ENCODE measurements at regions not wholly inside any gene's neighbourhood (a gene's known extent, or its start where the extent isn't known, plus 50 kb on each side); places are given as distances from the start of the nearest gene placed in this dataset.

DNA sequence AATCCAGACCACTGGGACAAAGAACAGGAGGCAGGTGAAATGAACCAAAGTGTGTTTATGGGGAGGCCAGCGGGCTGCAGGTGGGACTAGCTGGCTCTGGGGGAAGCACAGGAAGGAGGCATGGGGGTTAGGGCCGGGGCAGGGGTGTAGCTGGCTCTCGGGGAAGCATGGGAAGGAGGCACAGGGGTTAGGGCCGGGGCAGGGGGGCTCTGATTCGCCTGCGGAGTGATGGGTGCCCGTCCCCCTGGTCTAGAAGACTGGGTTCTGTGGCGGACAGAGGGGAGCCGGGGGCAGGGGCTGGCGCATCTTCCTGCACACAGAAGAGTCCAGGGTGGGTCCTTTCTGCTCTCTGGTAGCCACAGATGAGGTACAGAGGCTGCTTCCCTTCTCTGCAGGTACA lies 310.3 kb downstream of the TMEM121 start:
- ATAC-seq (ENCODE audit: poor library complexity) (no peak), DNase-seq (peak; percentile 17)
- intact Hi-C loops (cut with DNase I) = no loop called here

DNA sequence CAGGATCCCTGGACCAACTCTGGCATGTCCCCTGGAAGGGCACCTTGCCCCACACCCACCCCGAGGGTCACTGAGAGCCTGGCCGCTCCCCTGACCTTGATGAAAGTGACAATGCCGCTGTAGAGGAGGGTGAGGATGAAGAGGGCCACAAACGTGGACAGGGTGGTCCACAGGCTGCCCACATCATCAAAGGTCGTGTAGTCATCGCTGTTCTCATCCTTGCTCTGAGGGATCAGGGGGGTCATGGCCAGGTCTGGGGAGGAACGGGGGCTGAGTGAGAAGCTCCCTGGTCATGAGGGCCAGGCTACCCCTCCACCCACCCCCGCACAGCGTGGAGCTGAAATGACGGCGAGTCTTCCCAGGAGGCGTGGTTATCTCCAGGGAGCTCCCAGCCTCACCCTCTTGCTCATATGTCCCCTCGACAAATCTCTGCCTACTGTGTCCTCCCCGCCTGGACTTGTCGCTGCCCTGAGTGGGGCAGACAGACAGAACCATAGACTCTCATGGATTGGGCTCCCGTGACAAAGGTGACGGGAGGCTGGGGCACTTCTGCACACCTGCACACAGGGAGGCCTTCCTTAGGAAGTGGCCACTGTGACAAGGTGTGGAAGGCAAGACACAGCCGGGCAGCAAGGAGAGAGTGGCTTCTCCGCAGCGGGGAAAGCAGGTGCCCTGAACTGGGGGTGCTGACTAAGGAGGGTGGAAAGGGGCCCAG lies 311.1 kb downstream of the TMEM121 start:
- intact Hi-C loops (cut with DNase I) = no loop called here
- ATAC-seq (ENCODE audit: poor library complexity) (no peak), DNase-seq (no peak)

DNA sequence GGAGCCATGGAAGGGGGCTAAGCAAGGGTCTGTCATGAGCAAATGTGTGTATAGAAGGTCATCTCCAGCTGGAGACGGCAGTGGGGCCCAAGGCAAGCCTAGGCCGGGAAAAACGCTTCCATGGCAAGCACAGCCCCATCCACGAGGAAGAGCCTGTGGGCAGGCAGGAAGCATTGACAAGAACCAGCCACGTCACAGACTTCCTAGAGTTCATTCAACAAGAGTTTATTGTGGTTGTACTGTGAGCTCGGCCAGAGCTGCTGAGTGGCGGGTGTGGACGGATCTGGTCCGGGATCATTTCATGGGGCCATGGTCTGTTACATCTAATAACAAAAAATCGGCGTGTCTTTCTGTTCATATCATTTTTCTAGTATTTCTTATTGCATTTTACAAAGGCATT lies 311.7 kb downstream of the TMEM121 start:
- ATAC-seq (ENCODE audit: poor library complexity) = no peak
- intact Hi-C loops (cut with DNase I) = no loop called here
- DNase-seq = no peak

DNA sequence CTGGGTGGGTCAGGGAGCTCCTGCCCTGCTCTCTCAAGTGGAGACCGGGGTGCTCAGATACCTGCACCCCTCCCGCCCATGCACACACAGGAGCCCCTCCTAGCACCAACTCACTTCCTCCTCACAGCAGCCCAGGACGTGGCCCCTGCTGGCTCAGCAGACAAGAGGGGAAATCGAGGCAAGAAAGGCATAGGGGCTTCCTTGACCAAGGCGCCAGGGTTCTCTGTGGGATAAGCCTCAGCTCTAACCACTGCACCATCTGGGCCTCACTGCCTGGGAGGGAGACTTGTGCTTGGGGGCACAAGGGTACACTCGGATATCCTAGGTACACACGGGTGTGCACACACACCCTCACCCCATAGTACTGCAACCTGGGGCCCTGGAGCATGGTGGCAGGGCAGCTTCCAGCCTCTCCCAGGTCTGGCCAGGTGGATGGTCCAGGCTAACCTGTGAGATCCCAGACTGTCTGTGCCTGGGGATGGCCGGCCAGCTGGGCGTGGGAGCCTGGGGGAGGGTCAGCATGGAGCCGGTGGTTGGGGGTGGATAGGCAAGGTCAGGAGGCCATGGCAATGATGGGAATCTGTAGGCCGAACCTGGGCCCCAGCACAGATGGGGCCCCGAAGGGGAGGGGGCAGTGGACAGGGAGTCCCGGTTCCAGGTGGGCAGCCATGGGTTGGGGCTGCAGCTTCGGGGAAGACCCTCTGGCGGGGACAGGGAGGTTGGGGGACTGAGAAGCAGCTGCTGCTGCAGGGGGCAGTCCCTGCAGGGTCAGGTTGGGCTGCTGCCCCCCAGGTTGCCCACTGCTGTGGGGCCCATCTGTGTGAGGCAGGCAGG lies 312.4 kb downstream of the TMEM121 start:
- ATAC-seq (ENCODE audit: poor library complexity) (no peak), DNase-seq (no peak)
- intact Hi-C loops (cut with DNase I) = no loop called here

DNA sequence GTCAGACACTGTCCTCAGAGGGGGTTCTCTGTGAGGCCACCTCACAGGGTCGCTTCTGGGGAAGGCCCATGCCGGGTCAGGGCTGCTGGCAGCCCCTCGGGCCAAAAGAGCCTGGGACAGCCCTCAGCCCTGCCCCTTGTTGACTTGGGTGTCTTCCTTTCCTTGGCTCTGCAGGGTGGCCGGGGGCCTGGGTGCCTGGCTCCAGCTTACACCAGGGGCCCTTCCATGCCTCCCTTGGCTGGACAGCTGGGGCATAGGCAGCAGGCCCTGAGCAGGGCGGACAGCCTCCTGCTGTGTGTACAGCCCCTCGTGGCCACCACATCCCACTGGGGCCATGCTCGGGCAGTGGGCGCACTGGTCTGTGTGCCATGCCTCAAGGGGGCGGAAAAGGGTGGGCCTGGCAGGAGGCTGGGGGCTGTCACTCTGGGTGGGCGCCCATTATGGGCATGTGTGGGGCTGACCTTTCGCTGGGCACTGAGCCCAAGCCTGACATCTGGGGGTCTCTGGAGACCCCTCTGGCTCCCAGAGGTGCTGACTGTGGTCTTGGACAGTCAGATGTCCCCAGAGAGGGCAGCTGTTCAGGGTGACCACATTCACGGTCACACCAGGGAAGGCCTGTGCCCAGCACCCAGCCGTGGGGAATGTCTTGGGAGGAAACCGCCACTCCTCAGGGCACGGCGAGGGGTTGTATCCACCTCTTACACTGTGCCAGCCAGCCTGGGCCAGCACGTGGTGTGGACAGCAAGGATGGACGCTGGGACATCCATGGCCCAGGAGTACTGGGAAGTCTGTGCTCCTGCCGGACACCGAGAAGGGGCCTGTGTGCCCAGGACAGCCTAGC lies 313.3 kb downstream of the TMEM121 start:
- intact Hi-C loops (cut with DNase I) = no loop called here
- peak; percentile 35 for DNase-seq
- no peak for ATAC-seq (ENCODE audit: poor library complexity)

DNA sequence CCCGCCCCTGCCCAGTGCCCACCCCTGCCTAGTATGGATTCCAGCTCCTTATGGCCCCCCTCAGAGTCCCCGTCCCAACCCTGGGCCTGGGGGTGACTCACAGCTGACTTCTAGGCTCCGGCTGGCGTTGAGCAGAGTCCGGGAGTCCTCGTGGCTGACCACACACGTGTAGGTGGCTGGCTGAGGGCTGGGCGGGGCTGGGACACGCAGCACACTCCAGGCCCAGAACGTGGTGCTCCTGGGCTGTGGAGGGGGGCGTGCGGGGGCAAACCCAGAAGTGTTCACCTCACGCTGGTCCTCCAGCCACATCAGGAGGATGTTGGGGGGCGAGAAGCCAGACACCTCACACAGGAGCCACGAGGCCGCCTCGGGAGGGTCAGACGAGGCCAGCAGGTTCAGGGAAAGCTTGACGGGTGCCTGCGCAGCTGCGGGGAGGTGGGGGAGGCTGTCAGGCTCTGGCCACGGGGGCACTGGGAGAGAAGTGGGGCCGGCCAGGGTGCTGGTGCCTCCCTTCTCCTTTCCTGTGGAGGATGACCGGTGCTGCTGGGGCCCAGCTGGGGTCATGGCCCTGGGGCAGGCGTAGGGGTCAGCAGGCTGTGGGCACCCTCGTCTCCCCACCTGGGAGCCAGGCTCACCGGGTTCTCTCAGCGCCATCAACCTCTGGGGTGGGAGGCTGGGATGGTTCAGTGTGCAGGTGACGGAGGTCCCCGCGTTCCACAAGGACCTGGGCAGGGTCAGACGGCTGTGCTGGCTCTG lies 314.1 kb downstream of the TMEM121 start:
- DNase-seq (peak; percentile 24), ATAC-seq (ENCODE audit: poor library complexity) (no peak)

DNA sequence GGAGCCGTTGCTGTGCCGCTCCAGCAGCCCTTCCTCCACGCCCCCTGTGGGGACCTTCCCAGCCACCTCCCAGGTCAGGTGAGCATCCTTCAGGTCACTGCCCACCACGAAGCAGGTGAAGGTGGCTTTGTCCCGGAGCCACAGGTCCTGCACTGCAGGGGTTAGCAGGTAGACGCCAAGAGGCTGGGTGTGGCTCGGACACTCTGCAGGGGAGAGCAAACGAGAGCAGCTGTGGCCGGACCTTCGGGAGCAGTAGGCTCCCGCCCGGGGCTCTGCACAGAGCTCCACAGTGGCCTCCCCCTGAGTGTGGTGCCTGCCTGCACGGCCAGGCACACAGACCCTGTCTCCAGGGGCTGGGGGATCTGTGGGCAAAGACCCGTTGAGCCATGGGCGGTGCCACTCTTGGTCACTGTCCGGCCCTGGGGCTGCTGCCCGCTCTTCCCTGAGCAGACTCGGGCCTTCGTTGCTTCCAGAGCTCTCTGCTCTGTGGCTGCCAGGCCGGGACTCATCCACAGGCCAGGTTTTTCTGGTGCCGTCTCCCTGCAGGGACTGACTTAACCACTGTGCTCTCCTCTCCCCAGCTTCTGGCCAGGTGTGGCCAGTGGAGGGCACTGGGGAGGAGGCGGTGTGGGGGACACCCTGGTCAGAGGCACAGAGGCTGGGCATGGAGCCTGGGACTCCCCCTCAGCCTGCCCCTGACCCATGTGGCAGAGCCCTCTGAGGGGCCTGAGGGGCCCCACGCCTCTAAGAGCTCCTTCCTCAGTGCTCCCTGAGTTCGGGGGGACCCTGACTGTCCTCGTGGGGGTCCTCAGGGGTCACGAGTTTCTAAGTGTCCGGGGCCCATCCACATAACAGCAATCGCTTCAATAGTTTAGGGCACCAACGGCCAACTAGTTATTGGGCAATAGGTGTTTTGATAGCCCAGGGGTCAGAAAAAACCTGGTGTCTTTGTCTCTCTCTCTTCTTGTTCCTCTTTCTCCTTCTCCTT lies 314.9 kb downstream of the TMEM121 start:
- intact Hi-C loops (cut with DNase I) = no loop called here
- ATAC-seq (ENCODE audit: poor library complexity) (no peak), DNase-seq (peak; percentile 23)

More for the DNA sequence above, 314.1 kb downstream of the TMEM121 start:
- intact Hi-C loops (cut with DNase I) = no loop called here

DNA sequence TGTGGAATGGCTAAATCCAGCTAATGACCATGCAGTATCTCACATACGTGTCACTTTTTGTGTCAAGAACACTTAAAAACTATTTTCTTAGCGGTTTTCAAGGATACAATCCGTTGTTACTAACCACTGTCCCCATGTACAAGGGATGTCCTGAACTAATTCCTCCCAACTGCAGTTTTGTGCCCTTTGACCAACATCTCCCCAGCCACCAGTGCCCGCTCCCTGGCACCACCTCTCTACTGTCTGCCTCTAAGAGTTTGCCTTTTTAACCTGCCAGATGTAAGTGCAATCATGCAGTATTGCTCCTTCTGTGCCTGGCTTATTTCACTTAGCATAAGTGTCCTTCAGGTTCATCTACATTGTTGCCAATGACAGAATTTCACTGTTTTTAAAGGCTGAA lies 315.7 kb downstream of the TMEM121 start:
- intact Hi-C loops (cut with DNase I) = no loop called here
- ATAC-seq (ENCODE audit: poor library complexity) = no peak

DNA sequence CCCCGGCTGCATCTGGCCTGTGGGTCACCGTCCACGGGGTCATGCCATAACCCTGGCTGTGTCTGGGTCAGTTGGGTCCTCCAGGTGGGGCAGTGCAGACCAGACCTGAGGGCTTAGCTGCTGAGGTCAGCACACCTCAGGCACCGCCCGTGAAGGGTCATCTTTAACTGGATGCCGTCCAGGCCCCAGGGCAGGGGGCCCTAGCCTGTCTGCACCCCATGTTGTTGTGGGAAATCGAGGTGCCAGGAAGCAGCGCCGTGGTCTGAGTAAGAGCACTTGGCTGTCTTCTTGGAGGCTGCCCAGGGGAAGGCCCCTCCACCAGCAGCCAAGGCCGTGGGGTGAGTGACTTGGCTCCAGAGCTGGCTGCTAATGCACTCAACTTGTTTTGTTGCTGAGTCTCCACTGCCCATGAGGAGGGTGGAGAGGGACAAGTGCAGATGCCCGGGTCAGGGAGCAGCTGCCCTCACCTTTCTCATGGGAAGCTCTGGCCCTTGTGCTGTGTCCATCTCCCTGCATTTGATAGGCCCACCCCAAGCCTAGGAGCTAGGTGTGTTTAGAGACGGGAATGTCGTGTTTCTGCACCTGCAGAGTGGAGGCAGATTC lies 317.2 kb downstream of the TMEM121 start:
- intact Hi-C loops (cut with DNase I) = no loop called here
- peak; percentile 36 for DNase-seq
- ATAC-seq (ENCODE audit: poor library complexity) = no peak

More for the DNA sequence above, 315.7 kb downstream of the TMEM121 start:
- no peak for DNase-seq

DNA sequence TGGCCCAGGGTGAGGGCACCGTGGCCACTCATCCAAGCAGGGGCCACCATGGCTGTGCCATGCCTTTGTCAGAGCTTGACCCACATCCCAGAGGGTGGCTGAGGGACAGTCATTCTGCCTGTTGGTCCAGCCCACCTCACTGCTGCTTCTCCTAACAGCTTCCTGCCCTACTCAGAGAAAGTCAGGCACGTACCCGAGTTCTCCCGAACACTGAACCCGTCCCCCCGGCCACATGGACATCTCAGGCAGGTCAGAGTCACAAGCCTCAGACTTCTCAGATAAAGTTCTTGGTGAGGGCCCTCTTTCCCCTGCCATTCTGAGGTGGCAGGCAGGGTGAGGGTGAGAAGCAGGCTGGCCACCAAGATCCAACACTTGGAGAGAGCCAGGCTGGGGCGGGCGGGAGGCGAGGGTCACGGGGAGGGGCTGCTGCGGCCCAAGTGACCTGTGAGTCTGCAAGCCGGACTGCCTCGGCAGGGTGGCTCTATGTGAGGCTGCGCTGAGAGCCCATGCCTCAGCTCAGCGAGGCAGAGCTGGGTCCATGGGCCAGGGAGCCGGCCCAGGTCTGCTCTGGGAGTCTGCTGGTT lies 317.8 kb downstream of the TMEM121 start:
- peak; percentile 26 for DNase-seq
- ATAC-seq (ENCODE audit: poor library complexity) = no peak
- intact Hi-C loops (cut with DNase I) = no loop called here

DNA sequence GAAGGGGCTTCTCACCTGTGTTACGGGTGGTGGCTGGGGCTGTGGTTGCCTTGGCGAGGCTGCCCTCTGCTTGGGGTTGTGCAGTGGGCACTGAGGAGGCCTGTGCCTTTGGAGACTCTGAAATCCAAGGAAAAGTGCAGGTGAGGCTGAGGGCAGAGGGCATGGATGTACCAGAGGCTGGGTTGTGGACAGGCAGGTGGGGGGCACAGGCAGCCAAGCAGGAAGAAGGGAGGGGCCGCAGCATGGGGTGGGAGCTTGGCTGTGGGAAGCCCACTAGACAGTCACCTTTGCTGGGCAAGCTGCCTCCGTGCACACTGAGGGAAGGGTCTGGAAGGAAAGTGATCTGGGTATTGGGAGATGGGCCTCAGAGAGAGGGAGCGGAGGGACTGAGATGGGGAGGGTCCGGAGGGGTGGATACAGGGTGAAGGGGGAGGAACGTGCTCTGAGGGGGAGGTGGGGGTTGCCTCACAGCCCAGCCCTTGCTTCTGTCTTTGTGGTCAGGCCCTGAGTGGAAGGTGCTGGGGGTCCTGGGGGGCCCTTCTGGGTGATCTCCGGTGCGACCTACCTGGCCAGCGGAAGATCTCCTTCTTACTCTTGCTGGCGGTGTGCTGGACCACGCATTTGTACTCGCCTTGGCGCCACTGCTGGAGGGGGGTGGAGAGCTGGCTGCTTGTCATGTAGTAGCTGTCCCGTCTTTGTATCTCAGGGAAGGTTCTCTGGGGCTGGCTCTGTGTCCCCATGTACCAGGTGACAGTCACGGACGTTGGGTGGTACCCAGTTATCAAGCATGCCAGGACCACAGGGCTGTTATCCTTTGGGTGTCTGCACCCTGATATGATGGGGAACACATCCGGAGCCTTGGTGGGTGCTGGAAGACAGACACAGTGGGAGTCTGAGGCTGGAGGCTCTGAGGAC lies 318.7 kb downstream of the TMEM121 start:
- ATAC-seq (ENCODE audit: poor library complexity) (no peak), DNase-seq (peak; percentile 32)
- intact Hi-C loops (cut with DNase I) = no loop called here

DNA sequence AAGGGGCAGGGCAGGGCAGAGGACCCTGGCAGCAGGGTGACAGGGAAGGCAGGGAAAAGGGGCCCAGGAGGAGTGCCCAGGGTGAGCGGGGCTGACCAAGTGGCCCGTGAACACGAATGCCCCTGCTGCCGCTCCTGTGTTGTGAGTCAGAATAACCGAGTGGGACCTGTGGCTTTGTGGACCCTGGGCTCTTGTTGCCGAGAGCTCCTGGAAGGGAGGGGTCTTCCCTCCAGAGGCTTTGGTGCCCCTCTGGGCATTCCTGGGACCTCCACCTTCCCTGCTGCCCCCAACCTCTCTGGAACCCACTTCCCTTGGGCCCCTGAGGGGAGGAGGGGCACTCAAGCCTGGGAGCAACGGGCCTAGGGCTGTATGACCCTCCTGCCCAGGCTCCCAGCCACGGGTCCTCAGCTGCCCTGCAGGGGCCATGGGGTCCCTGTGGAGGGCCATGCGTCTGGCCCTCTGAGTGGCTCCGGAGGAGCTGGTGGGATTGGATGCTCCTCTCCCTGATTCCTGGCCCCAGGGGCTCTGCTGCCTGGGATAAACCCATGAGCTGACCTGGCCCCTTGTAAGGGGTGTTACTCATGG lies 319.4 kb downstream of the TMEM121 start:
- DNase-seq (no peak), ATAC-seq (ENCODE audit: poor library complexity) (no peak)
- intact Hi-C loops (cut with DNase I) = no loop called here

DNA sequence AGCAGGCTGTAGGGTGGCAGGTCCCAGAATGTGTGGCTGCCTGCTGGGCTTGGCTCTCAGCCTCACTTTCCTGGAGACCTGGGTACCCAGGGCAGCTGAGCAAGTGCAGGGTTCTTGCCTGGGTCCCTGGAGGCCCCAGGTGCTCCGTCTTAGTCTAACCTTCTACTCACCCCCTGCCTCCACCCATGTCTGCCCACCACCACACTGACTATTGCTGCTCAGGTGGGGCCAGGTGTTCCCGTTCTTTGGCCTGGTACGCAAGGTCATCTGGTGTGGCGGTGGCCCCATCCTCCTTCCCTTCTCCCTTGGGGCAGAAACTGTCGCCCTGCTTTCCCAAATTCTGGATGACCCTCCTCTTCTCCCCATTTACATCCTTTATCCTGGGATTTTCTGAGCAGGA lies 319.9 kb downstream of the TMEM121 start:
- intact Hi-C loops (cut with DNase I) = no loop called here
- DNase-seq = peak; percentile 27
- ATAC-seq (ENCODE audit: poor library complexity) = no peak

DNA sequence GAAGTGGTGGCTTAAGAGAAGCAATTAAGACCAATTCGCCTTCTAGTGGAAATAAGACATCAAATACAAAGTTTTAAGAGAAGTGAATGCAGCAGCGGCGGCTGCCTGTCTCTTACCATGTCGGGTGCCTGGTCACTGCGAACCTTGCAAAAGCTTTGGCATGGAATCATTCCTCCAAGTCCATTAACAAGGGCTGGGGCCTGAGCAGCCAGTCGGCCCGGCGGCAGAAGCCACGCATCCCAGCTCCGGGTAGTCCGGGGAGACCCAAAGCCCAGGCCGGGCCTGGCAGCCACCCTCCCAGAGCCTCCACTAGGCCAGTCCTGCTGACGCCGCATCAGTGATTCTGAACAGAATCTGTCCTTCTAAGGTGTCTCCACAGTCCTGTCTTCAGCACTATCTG lies 321.0 kb downstream of the TMEM121 start:
- no peak for ATAC-seq (ENCODE audit: poor library complexity)
- DNase-seq = no peak
- intact Hi-C loops (cut with DNase I) = no loop called here

DNA sequence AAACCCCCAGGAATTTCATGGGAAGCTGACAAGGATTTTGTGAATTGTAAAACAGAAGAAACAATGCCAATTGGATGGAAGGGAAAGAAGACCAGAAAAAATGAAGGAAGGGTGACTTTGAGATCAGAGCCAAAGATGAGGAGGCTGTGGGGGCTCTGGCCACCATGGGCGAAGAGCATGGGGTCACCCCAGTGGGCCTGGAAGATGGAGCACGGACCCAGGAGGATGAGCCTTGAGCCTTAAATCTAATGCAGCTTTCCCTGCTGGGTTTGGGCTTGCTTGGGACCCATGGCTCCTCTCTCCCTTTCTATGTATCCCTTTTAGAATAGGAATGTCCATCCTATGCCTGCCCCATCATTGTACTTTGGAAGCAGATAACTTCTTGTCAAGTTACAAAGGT lies 322.2 kb downstream of the TMEM121 start:
- ATAC-seq (ENCODE audit: poor library complexity) = no peak
- DNase-seq = no peak
- intact Hi-C loops (cut with DNase I) = no loop called here

Measured in Right ventricle myocardium superior (tissue), 1 donor.